ENCODE measurements at regions not wholly inside any gene's neighbourhood (a gene's known extent, or its start where the extent isn't known, plus 50 kb on each side); places are given as distances from the start of the nearest gene placed in this dataset.

DNA sequence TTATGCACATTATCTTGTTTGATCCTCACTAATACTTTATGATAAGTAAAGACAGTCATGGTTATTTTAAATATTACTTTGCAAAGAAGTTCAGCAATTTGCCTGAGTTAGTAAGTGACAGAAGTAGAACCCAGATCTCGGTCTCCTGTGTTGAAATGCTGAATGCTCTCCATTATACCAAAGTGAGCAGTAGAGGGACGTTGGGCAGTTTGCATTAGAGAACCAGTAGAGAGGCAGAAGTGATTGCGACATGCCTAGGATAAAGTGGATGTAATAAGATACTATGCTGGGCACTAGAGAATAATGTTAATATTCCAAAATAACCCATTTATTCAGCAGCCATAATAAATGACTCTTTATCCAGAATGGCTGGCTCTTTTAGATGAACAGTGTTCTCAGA, 201.0 kb downstream of the PMAIP1 start:
- H3K4me2 ChIP-seq = no peak overlapping the region
- no peaks in the 10 kb centered on the region for H3K9me2 ChIP-seq
- H3K9ac ChIP-seq = no peak overlapping the region
- H3K4me1 ChIP-seq (ENCODE audit: control insufficient read depth in 1 of 2, insufficient read depth in 2 of 2, low read depth in 1 of 2, low read length in 1 of 2) = no peaks in the 10 kb centered on the region
- ChIA-PET CTCF (no interaction called here), POLR2A (no interaction called here)
- H3F3A ChIP-seq (replicated peaks; ENCODE audit: insufficient read depth) = no peaks in the 10 kb centered on the region
- H3K79me2 ChIP-seq (ENCODE audit: insufficient read depth) = no peaks in the 10 kb centered on the region
- no peak for DNase-seq
- no peak for TF ChIP-seq YY1 (IDR thresholded peaks at IDR 0.05; ENCODE audit: low read depth)
- no peak for TF ChIP-seq TEAD4 (IDR thresholded peaks at IDR 0.05; ENCODE audit: borderline replicate concordance, insufficient read depth)
- TF ChIP-seq FOXJ3 (CRISPR knock-in tag; IDR thresholded peaks at IDR 0.05) = no peak
- TF ChIP-seq, protein P1, sequence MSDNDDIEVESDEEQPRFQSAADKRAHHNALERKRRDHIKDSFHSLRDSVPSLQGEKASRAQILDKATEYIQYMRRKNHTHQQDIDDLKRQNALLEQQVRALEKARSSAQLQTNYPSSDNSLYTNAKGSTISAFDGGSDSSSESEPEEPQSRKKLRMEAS (IDR thresholded peaks at IDR 0.05; ENCODE audit: low read depth) = no peak
- no peak for TF ChIP-seq MEF2A (IDR thresholded peaks at IDR 0.05; ENCODE audit: borderline replicate concordance, low read depth)
- TF ChIP-seq, protein P2, sequence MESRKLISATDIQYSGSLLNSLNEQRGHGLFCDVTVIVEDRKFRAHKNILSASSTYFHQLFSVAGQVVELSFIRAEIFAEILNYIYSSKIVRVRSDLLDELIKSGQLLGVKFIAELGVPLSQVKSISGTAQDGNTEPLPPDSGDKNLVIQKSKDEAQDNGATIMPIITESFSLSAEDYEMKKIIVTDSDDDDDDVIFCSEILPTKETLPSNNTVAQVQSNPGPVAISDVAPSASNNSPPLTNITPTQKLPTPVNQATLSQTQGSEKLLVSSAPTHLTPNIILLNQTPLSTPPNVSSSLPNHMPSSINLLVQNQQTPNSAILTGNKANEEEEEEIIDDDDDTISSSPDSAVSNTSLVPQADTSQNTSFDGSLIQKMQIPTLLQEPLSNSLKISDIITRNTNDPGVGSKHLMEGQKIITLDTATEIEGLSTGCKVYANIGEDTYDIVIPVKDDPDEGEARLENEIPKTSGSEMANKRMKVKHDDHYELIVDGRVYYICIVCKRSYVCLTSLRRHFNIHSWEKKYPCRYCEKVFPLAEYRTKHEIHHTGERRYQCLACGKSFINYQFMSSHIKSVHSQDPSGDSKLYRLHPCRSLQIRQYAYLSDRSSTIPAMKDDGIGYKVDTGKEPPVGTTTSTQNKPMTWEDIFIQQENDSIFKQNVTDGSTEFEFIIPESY (IDR thresholded peaks at IDR 0.05; ENCODE audit: borderline replicate concordance, low read depth) = no peak
- no peak for TF ChIP-seq EZH2phosphoT487 (IDR thresholded peaks at IDR 0.05; ENCODE audit: borderline replicate concordance, low read depth)
- TF ChIP-seq, protein P3, sequence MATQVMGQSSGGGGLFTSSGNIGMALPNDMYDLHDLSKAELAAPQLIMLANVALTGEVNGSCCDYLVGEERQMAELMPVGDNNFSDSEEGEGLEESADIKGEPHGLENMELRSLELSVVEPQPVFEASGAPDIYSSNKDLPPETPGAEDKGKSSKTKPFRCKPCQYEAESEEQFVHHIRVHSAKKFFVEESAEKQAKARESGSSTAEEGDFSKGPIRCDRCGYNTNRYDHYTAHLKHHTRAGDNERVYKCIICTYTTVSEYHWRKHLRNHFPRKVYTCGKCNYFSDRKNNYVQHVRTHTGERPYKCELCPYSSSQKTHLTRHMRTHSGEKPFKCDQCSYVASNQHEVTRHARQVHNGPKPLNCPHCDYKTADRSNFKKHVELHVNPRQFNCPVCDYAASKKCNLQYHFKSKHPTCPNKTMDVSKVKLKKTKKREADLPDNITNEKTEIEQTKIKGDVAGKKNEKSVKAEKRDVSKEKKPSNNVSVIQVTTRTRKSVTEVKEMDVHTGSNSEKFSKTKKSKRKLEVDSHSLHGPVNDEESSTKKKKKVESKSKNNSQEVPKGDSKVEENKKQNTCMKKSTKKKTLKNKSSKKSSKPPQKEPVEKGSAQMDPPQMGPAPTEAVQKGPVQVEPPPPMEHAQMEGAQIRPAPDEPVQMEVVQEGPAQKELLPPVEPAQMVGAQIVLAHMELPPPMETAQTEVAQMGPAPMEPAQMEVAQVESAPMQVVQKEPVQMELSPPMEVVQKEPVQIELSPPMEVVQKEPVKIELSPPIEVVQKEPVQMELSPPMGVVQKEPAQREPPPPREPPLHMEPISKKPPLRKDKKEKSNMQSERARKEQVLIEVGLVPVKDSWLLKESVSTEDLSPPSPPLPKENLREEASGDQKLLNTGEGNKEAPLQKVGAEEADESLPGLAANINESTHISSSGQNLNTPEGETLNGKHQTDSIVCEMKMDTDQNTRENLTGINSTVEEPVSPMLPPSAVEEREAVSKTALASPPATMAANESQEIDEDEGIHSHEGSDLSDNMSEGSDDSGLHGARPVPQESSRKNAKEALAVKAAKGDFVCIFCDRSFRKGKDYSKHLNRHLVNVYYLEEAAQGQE (IDR thresholded peaks at IDR 0.05; ENCODE audit: low read depth, low read length) = no peak
- TF ChIP-seq NRF1 (IDR thresholded peaks at IDR 0.05; ENCODE audit: low read depth, low read length) = no peak
- TF ChIP-seq TCF12 (IDR thresholded peaks at IDR 0.05) = no peak
- TF ChIP-seq EP300 (IDR thresholded peaks at IDR 0.05; ENCODE audit: borderline replicate concordance in 1 of 2, low read depth in 1 of 2, low read length in 1 of 2) = no peak
- 74% methylated on average over 3 of the region's 3 CpGs for WGBS (ENCODE audit: low lambda C conversion rate)
- H3K27me3 ChIP-seq (ENCODE audit: insufficient read depth) = no peaks in the 10 kb centered on the region
- no peaks in the 10 kb centered on the region for H3K9me3 ChIP-seq
- no peak overlapping the region for H3K27ac ChIP-seq (ENCODE audit: low read depth in 2 of 2, low read length in 1 of 2)
- no peak overlapping the region for H3K4me3 ChIP-seq (ENCODE audit: low read depth in 2 of 2, low read length in 1 of 2)
- H4K20me1 ChIP-seq (ENCODE audit: insufficient read depth) = no peaks in the 10 kb centered on the region
- no peaks in the 10 kb centered on the region for H3K36me3 ChIP-seq (replicated peaks in 1 of 2; ENCODE audit: control insufficient read depth in 1 of 2, insufficient read depth in 2 of 2, low read length in 1 of 2)
- H2AFZ ChIP-seq (ENCODE audit: low read depth) = no peak overlapping the region

DNA sequence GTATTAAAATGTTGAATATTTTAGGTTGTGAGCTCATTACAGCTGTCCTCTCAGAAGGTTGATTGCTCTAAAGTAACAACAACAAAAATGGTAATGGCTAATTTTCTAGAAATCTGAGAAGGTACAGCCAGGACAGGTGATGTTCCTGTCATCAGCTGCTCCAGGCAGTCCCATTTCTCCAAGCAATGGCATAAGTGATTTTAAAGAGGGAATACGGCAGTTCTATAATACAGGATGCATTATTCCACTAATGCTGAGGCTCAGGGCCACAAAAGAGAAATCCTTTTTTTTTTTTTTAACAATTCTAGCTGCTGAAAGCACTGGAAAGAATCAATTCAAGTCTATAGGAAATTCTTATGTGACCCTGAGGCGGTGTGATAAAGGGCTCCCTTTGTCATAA, 199.9 kb downstream of the PMAIP1 start:
- Histone ChIP-seq H3K36me3 (replicated peaks in 1 of 2; ENCODE audit: control insufficient read depth in 1 of 2, insufficient read depth in 2 of 2, low read length in 1 of 2) (no peaks in the 10 kb centered on the region), H3K9me3 (no peaks in the 10 kb centered on the region), H3K4me2 (no peak overlapping the region), H3K27ac (ENCODE audit: low read depth in 2 of 2, low read length in 1 of 2) (no peak overlapping the region), H3K4me3 (ENCODE audit: low read depth in 2 of 2, low read length in 1 of 2) (no peak overlapping the region), H3F3A (replicated peaks; ENCODE audit: insufficient read depth) (no peaks in the 10 kb centered on the region), H3K9ac (no peak overlapping the region), H3K27me3 (ENCODE audit: insufficient read depth) (no peaks in the 10 kb centered on the region), H3K9me2 (no peaks in the 10 kb centered on the region), H4K20me1 (ENCODE audit: insufficient read depth) (no peaks in the 10 kb centered on the region), H3K4me1 (ENCODE audit: control insufficient read depth in 1 of 2, insufficient read depth in 2 of 2, low read depth in 1 of 2, low read length in 1 of 2) (no peaks in the 10 kb centered on the region), H2AFZ (ENCODE audit: low read depth) (no peak overlapping the region), H3K79me2 (ENCODE audit: insufficient read depth) (no peaks in the 10 kb centered on the region)
- ChIA-PET CTCF (no interaction called here), POLR2A (no interaction called here)
- no peak for DNase-seq
- no peak for TF ChIP-seq GATA2 (CRISPR knock-in tag; IDR thresholded peaks at IDR 0.05)
- 100% methylated on average over 2 of the region's 2 CpGs for WGBS (ENCODE audit: low lambda C conversion rate)
